K562 (cell line): ENCODE measurements at regions not wholly inside any gene's neighbourhood (a gene's known extent, or its start where the extent isn't known, plus 50 kb on each side); places are given as distances from the start of the nearest gene placed in this dataset.

ENCODE experiments used
- ATAC-seq: fragments of 200-7000 bp; cut with Tn5 transposase; 3 replicates; pipeline ENCODE4 v1.9.1; 2020; ENCODE audit warnings: moderate library complexity
- BruUV-seq: library from RNA; stranded (reverse); fragments of 400-500 nt; replicated peaks from 2 replicates; lab custom pipeline; 2021; lab: Mats Ljungman, UMichigan
- CTCF ChIA-PET: fragments of 300-600 bp; formaldehyde crosslinking; extraction: SDS; loops from one replicate; lab custom pipeline; 2021; ENCODE audit warnings: low intra/inter-chr PET ratio; lab: Yijun Ruan, JAX
- POLR2A ChIA-PET: fragments of 300-600, 350-650 bp; sonication (Branson Sonifier 250); formaldehyde crosslinking; extraction: SDS; loops from one replicate; lab custom pipeline; 2021; ENCODE audit warnings: antibody characterized with exemption, inconsistent platforms; lab: Yijun Ruan, JAX
- DNase-seq, 4 experiments: peaks; one replicate each; pipeline versions ENCODE4 v3.0.0 to v3.0.0-alpha.2; 2011 to 2018; ENCODE audit warnings: low spot score in 3 of 4, mixed read lengths in 3 of 4; ENCODE audit errors: extremely low read depth in 1 of 4
- FAIRE-seq: peaks from 2 replicates; lab custom pipeline; 2011; peaks lifted over from hg19 to GRCh38; lab: Jason Lieb, UNC
- H2AFZ ChIP-seq: 2 replicates; pipeline ENCODE4 v1.6.0; 2011; ENCODE audit warnings: low read depth, low read length, control low read depth, inconsistent platforms
- H3K27ac ChIP-seq: fragments of 200-600 bp; 3 replicates; pipeline ENCODE4 v1.8.0; 2011; ENCODE audit warnings: low read depth, mild to moderate bottlenecking, control low read depth, inconsistent platforms, low read length, moderate library complexity, mixed read lengths; ENCODE audit errors: extremely low read depth
- H3K27me3 ChIP-seq, 2 experiments: fragments of 300-600 bp in 1 of 2; 2 replicates in 1 of 2; 3 replicates in 1 of 2; pipeline versions ENCODE4 v1.6.0 to v1.8.0; 2011; ENCODE audit warnings: inconsistent platforms in 2 of 2, low read length in 2 of 2, mild to moderate bottlenecking in 1 of 2, mixed read lengths in 1 of 2, moderate library complexity in 1 of 2; ENCODE audit not compliant: control insufficient read depth in 2 of 2, insufficient read depth in 2 of 2
- H3K36me3 ChIP-seq: fragments of 300-600 bp; 3 replicates; pipeline ENCODE4 v1.8.0; 2011; ENCODE audit warnings: mild to moderate bottlenecking, low read length, inconsistent platforms; ENCODE audit not compliant: control insufficient read depth, insufficient read depth
- H3K4me1 ChIP-seq, 2 experiments: fragments of 200-600 bp in 1 of 2; replicated peaks in 1 of 2; 2 replicates in 1 of 2; 3 replicates in 1 of 2; pipeline versions ENCODE4 v1.5.1 to v1.8.0; 2011; ENCODE audit warnings: inconsistent platforms in 2 of 2, low read length in 2 of 2, mild to moderate bottlenecking in 1 of 2, mixed read lengths in 1 of 2, moderate library complexity in 1 of 2; ENCODE audit not compliant: control insufficient read depth in 2 of 2, insufficient read depth in 2 of 2
- H3K4me2 ChIP-seq: 2 replicates; pipeline ENCODE4 v1.6.1; 2011; ENCODE audit warnings: low read length, control low read depth, inconsistent platforms, mixed read lengths; ENCODE audit not compliant: insufficient read depth
- H3K4me3 ChIP-seq: fragments of 200-600 bp; sonication (generic), shearing (Covaris generic); 2 replicates; pipeline ENCODE4 v1.5.1; 2016; ENCODE audit warnings: control low read depth, inconsistent platforms
- H3K79me2 ChIP-seq: fragments of 200-600 bp; 3 replicates; pipeline ENCODE4 v1.8.0; 2011; ENCODE audit warnings: low read length, inconsistent platforms; ENCODE audit not compliant: control insufficient read depth, insufficient read depth
- H3K9ac ChIP-seq, 2 experiments: 2 replicates each; pipeline versions ENCODE4 v1.6.0 to v1.6.1; 2011; ENCODE audit warnings: low read depth in 2 of 2, low read length in 2 of 2, control low read depth in 1 of 2, inconsistent platforms in 1 of 2, mild to moderate bottlenecking in 1 of 2, mixed read lengths in 1 of 2; ENCODE audit not compliant: insufficient read depth in 1 of 2
- H3K9me1 ChIP-seq: one replicate; pipeline ENCODE4 v1.6.0; 2011; ENCODE audit warnings: inconsistent platforms, mild to moderate bottlenecking, low read length, moderate library complexity; ENCODE audit not compliant: control insufficient read depth, insufficient read depth
- H3K9me3 ChIP-seq: replicated peaks from 2 replicates; pipeline ENCODE4 v1.5.1; 2011; ENCODE audit warnings: low read depth, low read length, inconsistent platforms; ENCODE audit not compliant: control insufficient read depth, insufficient read depth
- H4K20me1 ChIP-seq: replicated peaks from 2 replicates; pipeline ENCODE4 v1.6.1; 2011; ENCODE audit warnings: low read length, inconsistent platforms, mixed read lengths; ENCODE audit not compliant: control insufficient read depth, insufficient read depth
- BACH1 ChIP-seq: fragments of 200-800 bp; sonication (Bioruptor generic); IDR thresholded peaks from 2 replicates; pipeline ENCODE4 v1.6.1; 2016; ENCODE audit warnings: missing genetic modification characterization, missing compliant biosample characterization
- EHMT2 ChIP-seq: fragments of 450-650 bp; IDR thresholded peaks from 2 replicates; pipeline ENCODE4 v1.6.1; 2018; ENCODE audit warnings: antibody characterized with exemption
- NEUROD1 ChIP-seq: fragments of 150-350 bp; IDR thresholded peaks from 2 replicates; pipeline ENCODE4 v1.6.1; 2014; ENCODE audit warnings: borderline replicate concordance, low read length, low read depth; ENCODE audit not compliant: partially characterized antibody
- REST ChIP-seq, 2 experiments: fragments of 450-650 bp; formaldehyde crosslinking in 1 of 2; IDR thresholded peaks; 2 replicates each; pipeline versions ENCODE4 v1.4.0 to v1.6.1; 2014 to 2020; ENCODE audit warnings: mild to moderate bottlenecking in 2 of 2, borderline replicate concordance in 1 of 2, low read depth in 1 of 2
- TAF15 ChIP-seq: fragments of 200-400 bp; formaldehyde crosslinking; IDR thresholded peaks from 2 replicates; pipeline ENCODE4 v1.6.1; 2017; ENCODE audit warnings: mild to moderate bottlenecking, low read depth, low read length, moderate library complexity
- ZNF253 ChIP-seq: fragments of 250-450 bp; sonication (Bioruptor Pico); conservative IDR thresholded peaks from 2 replicates; pipeline ENCODE4 v1.6.1; 2021; ENCODE audit warnings: mild to moderate bottlenecking
- ZNF316 ChIP-seq: fragments of 450-650 bp; IDR thresholded peaks from 2 replicates; pipeline ENCODE4 v1.6.1; 2016
- WGBS: fragments of 100-300 bp; shearing (Covaris generic); methylation state at CpG from one replicate; pipeline ENCODE4 v1.1.6; 2016; ENCODE audit warnings: low coverage, mixed read lengths; ENCODE audit not compliant: insufficient coverage; ENCODE audit errors: missing lambda C conversion rate; 5-methylcytosine and 5-hydroxymethylcytosine counted together
- in situ Hi-C: fragments of 300-500 bp; cut with MboI; formaldehyde crosslinking; loops from 4 replicates; pipeline ENCODE4 v1.15.0; 2018; ENCODE audit warnings: inconsistent platforms, mixed read lengths
- intact Hi-C: fragments of 100-400 bp; cut with micrococcal nuclease; formaldehyde crosslinking; loops from 2 replicates; pipeline ENCODE4 v1.14.2; 2022

- Histone ChIP-seq H3K9me1 (no peaks in the 10 kb centered on the region), H3K27ac (no peak overlapping the region), H3K9me3 (0 out of 2 replicates have a peak, but pooled peaks cover 3% of the 10 kb centered on the region), H3K4me2 (no peak overlapping the region), H3K4me3 (no peak overlapping the region), H3K79me2 (no peaks in the 10 kb centered on the region), H3K27me3 (no peaks in the 10 kb centered on the region), H3K9ac (no peak overlapping the region), H2AFZ (no peak overlapping the region), H3K4me1 (no peaks in the 10 kb centered on the region), H4K20me1 (no peaks in the 10 kb centered on the region), H3K36me3 (no peaks in the 10 kb centered on the region)
- ATAC-seq (no peak), DNase-seq (no peak), FAIRE-seq (no peak)
- BruUV-seq, result no TSS peak
- 4% methylated on average over 5 of the region's 5 CpGs for WGBS
- in situ Hi-C loops, result no loop called here
- intact Hi-C loops, result no loop called here
- ChIA-PET POLR2A (no interaction called here), CTCF (no interaction called here)
- TF ChIP-seq REST (IDR thresholded peaks at IDR 0.05; ENCODE audit: borderline replicate concordance) (no peak), REST (CRISPR knock-in tag; IDR thresholded peaks at IDR 0.05; ENCODE audit: low read depth) (no peak), TAF15 (no peak), EHMT2 (no peak), NEUROD1 (no peak), BACH1 (tag) (no peak), ZNF253 (no peak), ZNF316 (no peak)
Measured at GRCh38 chr2:150700666-150701580, 213.5 kb upstream of the RND3 start.
